Activated T-helper 2 cell treated with anti-CD3 and anti-CD28 coated beads, Interferon-gamma antibody, Interleukin-2, Interleukin-4, amounts not matched to agents 10 μg/mL and 5 μg/mL and 100 μg/mL, durations not matched to agents 14 hours and 24 hours and 36 hours (primary cell): ENCODE measurements at regions not wholly inside any gene's neighbourhood (a gene's known extent, or its start where the extent isn't known, plus 50 kb on each side); places are given as distances from the start of the nearest gene placed in this dataset.

Source experiments
- DNase-seq: peaks from one replicate; pipeline ENCODE4 v3.0.0; 2021; ENCODE audit warnings: low spot score
- H3K27ac Mint-ChIP-seq: one replicate; pipeline ENCODE4 v1.8.0; 2021; ENCODE audit warnings: mixed read lengths
- H3K27me3 Mint-ChIP-seq: one replicate; pipeline ENCODE4 v1.8.0; 2021; ENCODE audit warnings: low read depth, mixed read lengths
- H3K36me3 Mint-ChIP-seq: one replicate; pipeline ENCODE4 v1.8.0; 2021; ENCODE audit warnings: low read depth, mixed read lengths
- H3K4me1 Mint-ChIP-seq: one replicate; pipeline ENCODE4 v1.8.0; 2021; ENCODE audit warnings: low read depth, mixed read lengths
- H3K4me3 Mint-ChIP-seq: one replicate; pipeline ENCODE4 v1.8.0; 2021; ENCODE audit warnings: low read depth, mild to moderate bottlenecking, moderate library complexity, mixed read lengths
- H3K9me3 Mint-ChIP-seq: one replicate; pipeline ENCODE4 v1.8.0; 2021; ENCODE audit warnings: mixed read lengths
- intact Hi-C: fragments of 100-400 bp; cut with micrococcal nuclease; formaldehyde crosslinking; loops from one replicate; pipeline ENCODE4 v1.15.1; 2023

DNA sequence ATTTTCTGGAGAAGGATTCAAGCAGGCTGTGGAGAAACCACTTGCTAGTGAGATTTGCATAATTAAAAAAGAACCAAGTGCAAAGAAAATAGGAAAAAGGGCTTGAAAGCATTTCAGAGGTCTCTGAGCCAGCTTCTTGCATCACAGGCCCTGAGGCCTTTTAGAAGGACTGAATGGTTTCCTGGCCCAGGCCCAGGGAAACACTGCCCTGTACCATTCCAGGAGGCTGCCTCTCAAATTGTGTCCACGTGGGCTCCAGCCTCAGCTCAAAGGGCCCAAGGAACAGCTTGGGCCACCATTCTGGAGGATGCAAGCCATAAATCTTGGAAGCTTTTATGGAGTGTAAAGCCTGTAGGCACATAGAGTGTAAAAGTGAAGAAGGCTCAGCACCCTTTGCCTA is 523.3 kb upstream of the VRK2 start:
- peaks cover 9% of the 10 kb centered on the region for H3K9me3 Mint-ChIP-seq

DNA sequence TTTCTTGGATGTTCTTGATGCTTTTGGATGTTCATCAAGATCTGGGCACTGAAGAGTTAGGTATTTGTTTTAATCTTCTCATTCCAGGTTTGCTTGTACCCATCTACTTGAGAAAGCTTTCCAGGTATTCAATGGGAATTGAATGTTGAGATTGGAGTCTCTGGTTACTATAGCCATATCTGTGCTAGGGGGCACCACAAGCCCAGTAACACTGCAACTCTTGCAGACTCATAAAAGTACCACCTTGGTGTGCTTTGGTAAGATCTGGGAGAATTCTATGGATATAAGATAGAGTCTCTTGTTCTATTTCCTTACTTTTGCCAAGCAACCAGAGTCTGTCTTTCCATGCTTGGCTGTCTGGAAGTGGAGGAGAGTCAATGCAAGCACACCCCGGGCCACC is 518.9 kb upstream of the VRK2 start:
- Mint-ChIP-seq H3K27me3 (no peaks in the 10 kb centered on the region), H3K36me3 (no peaks in the 10 kb centered on the region), H3K4me3 (no peak overlapping the region), H3K4me1 (no peaks in the 10 kb centered on the region), H3K9me3 (peaks cover 9% of the 10 kb centered on the region), H3K27ac (no peak overlapping the region)
- intact Hi-C loops: no loop called here
- DNase-seq: no peak

More for the DNA sequence above, 523.3 kb upstream of the VRK2 start:
- Mint-ChIP-seq H3K27me3 (no peaks in the 10 kb centered on the region), H3K36me3 (no peaks in the 10 kb centered on the region), H3K4me3 (no peak overlapping the region), H3K4me1 (no peaks in the 10 kb centered on the region), H3K27ac (no peak overlapping the region)
- no peak for DNase-seq
- intact Hi-C loops: no loop called here

DNA sequence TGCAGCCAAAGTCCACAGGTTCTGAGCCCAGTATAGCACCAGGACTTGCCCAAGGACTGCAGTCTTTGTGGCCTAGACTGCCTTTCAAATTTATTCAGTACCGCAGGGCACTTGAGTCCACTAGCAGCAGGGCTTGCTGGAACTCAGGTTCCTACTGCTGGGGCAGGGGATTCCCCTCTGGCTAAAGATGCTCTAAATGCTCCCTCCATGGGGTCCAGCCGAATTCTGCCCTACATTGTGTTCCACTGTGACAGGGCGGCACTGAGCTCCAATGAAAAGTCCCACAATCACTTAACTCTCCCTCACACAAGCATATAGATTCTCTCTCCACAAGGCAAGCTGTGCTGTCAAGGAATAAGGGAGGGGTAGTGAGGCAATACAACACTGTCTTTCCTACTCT is 518.1 kb upstream of the VRK2 start:
- no peaks in the 10 kb centered on the region for H3K4me1 Mint-ChIP-seq
- H3K4me3 Mint-ChIP-seq: no peak overlapping the region
- H3K9me3 Mint-ChIP-seq: peaks cover 9% of the 10 kb centered on the region
- no peaks in the 10 kb centered on the region for H3K27me3 Mint-ChIP-seq
- DNase-seq: no peak
- intact Hi-C loops: no loop called here
- H3K36me3 Mint-ChIP-seq: no peaks in the 10 kb centered on the region
- no peak overlapping the region for H3K27ac Mint-ChIP-seq

DNA sequence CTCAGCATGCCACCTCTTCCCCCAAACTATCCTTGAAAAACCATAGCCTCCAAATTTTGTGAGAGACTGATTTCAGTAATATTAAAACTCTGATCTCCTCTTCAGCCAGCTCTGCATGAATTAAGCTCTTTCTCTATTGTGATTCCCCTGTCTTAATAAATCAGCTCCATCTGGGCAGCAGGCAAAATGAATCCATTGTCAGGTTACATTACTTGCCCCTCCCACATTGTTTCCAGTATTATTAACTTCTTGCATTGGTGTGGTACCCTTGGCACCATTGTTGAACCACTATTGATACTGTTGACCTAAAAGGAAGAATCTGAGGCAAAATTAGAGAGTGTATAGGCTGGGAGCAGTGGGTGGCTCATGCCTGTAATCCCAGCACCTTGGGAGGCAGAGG is 512.2 kb upstream of the VRK2 start:
- intact Hi-C loops: no loop called here
- no peaks in the 10 kb centered on the region for H3K27me3 Mint-ChIP-seq

DNA sequence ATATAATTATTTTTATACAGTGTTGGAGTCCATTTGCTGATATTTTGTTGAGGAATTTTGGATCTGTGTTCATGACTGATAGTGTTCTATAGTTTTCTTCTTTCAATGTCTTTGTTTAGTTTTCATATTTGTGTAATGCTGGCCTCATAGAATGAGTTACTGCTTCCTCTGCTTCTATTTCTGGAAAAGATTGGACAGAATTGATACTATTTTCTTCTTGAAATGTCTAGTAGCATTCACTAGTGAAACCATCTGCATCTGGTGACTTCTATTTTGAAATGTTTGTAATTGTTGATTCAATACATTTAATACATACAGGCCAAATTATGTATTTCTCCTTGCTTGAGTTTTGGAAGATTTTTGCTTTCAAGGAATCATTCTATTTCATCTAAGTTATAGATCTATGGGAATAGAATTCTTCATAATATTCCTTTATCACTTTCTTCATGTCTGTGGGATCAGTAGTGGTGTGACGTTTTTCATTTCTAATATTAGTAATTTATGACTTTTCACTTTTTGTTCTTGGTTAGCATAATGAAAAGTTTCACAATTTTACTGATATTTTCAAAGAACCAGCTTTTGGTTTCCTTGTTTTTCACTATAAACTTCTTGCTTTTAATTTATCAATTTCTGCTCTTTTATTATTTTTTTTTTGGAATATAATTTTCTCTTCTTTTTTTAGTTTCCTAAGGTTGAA is 509.9 kb upstream of the VRK2 start:
- no peak for DNase-seq
- Mint-ChIP-seq H3K4me1 (no peaks in the 10 kb centered on the region), H3K9me3 (no peaks in the 10 kb centered on the region), H3K4me3 (no peak overlapping the region), H3K27me3 (no peaks in the 10 kb centered on the region), H3K36me3 (no peaks in the 10 kb centered on the region), H3K27ac (no peak overlapping the region)
- intact Hi-C loops: no loop called here

More for the DNA sequence above, 512.2 kb upstream of the VRK2 start:
- DNase-seq: no peak
- Mint-ChIP-seq H3K4me3 (no peak overlapping the region), H3K9me3 (no peaks in the 10 kb centered on the region), H3K4me1 (no peaks in the 10 kb centered on the region), H3K27ac (no peak overlapping the region), H3K36me3 (no peaks in the 10 kb centered on the region)

DNA sequence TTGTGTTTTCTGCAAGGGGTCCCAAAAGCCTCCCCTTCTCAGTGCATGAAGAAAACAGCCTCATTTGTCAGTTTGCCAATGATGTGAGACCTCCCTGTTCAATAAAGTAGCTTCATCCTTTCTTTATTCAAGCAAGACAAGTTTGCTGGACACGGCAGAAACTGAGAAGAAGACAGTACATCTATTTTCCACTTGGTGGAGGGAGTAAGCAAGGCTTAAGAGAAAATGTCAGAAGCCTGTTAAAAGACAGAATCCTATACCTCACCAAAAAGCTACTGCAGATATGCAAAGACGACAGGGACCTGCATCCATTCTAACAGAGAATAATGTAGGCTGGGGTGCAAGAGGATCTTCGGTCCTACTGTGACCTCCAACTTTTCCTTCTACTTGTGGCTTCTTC is 506.8 kb upstream of the VRK2 start:
- no peak overlapping the region for H3K4me3 Mint-ChIP-seq
- intact Hi-C loops: no loop called here
- no peak for DNase-seq
- H3K36me3 Mint-ChIP-seq: no peaks in the 10 kb centered on the region
- H3K9me3 Mint-ChIP-seq: no peaks in the 10 kb centered on the region
- H3K27ac Mint-ChIP-seq: no peak overlapping the region
- H3K27me3 Mint-ChIP-seq: no peaks in the 10 kb centered on the region
- H3K4me1 Mint-ChIP-seq: no peaks in the 10 kb centered on the region

DNA sequence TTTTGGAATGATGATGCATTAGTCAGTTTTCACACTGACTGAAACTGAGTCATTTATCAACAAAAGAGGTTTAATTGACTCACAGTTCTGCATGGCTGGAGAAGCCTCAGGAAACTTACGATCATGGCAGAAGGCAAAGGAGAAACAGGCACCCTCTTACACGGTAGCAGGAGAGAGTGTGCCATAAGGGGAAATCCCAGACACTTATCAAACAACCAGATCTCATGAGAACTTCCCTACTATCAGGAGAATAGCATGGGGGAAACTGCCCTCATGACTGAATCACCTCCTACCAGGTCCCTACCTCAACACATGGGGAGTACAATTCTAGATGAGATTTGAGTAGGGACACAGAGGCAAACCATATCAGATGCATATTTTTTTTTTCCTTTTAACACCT is 504.5 kb upstream of the VRK2 start:
- Mint-ChIP-seq H3K27me3 (no peaks in the 10 kb centered on the region), H3K27ac (no peak overlapping the region), H3K4me1 (no peaks in the 10 kb centered on the region), H3K36me3 (no peaks in the 10 kb centered on the region), H3K4me3 (no peak overlapping the region), H3K9me3 (no peaks in the 10 kb centered on the region)
- intact Hi-C loops: no loop called here
- DNase-seq: no peak

DNA sequence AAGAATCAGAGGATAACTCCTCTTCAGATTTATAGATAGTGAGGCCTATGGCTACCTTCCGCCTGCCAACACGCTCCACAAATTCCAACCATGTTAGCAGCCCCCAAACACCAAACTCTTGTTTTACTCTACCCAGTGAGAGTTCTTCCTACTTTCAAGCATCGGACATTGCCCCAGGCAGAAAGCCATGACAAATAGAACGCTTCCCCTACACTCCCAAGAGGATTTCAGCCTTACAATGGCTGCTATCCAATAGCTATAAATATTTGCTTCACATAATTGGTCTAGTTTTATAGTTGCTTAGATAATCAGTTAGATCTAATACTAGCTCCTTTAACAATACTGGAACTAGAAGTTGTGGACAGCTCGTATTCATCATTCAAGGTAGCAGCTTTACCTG is 503.4 kb upstream of the VRK2 start:
- no peaks in the 10 kb centered on the region for H3K9me3 Mint-ChIP-seq
- H3K27ac Mint-ChIP-seq: no peak overlapping the region
- no peak for DNase-seq
- no peaks in the 10 kb centered on the region for H3K4me1 Mint-ChIP-seq
- no peaks in the 10 kb centered on the region for H3K36me3 Mint-ChIP-seq
- H3K27me3 Mint-ChIP-seq: no peaks in the 10 kb centered on the region
- H3K4me3 Mint-ChIP-seq: no peak overlapping the region
- intact Hi-C loops: no loop called here

DNA sequence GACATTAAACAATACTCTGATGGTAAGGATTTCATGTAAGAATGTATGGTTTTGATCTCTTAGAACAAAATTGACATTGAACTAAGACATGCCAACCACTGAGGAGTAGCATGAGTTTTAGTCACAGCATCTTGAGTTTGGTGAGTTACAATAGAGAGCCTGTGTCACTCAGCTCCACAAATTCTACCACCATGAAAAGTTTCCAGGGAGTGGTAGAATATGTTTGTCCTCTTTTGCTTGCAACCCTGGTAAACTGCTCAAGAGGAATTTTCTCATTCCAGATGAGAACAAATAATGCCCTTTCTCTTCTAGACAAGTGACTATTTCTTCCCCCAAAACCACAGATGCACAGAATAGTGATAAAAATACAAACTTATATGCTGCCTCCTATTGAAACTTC is 502.0 kb upstream of the VRK2 start:
- H3K4me1 Mint-ChIP-seq: no peaks in the 10 kb centered on the region
- H3K36me3 Mint-ChIP-seq: no peaks in the 10 kb centered on the region
- no peaks in the 10 kb centered on the region for H3K9me3 Mint-ChIP-seq

DNA sequence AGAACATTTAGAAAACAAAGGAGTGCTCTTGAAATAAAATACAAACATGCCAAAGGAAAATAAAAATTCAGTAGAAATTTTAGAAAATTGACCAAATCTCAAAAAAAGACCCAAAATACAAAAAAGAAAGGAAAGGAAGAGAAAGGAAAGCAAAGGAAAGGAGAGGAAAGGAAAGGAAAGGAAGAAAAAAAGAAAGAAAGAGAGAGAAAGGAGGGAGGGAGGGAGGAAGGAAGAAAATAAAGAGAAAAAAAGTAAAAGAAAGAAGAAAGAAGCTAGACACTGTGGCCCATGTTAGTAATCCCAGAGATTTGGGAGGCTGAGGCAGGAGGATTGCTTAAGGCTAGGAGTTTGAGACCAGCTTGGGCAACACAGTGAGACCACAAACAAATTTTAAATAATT is 500.1 kb upstream of the VRK2 start:
- no peaks in the 10 kb centered on the region for H3K9me3 Mint-ChIP-seq
- no peak overlapping the region for H3K4me3 Mint-ChIP-seq
- no peaks in the 10 kb centered on the region for H3K36me3 Mint-ChIP-seq
- no peak for DNase-seq
- no peaks in the 10 kb centered on the region for H3K27me3 Mint-ChIP-seq
- no peaks in the 10 kb centered on the region for H3K4me1 Mint-ChIP-seq
- intact Hi-C loops: no loop called here
- H3K27ac Mint-ChIP-seq: no peak overlapping the region

More for the DNA sequence above, 502.0 kb upstream of the VRK2 start:
- H3K27ac Mint-ChIP-seq: no peak overlapping the region
- intact Hi-C loops: no loop called here
- no peak for DNase-seq
- H3K27me3 Mint-ChIP-seq: no peaks in the 10 kb centered on the region
- no peak overlapping the region for H3K4me3 Mint-ChIP-seq

DNA sequence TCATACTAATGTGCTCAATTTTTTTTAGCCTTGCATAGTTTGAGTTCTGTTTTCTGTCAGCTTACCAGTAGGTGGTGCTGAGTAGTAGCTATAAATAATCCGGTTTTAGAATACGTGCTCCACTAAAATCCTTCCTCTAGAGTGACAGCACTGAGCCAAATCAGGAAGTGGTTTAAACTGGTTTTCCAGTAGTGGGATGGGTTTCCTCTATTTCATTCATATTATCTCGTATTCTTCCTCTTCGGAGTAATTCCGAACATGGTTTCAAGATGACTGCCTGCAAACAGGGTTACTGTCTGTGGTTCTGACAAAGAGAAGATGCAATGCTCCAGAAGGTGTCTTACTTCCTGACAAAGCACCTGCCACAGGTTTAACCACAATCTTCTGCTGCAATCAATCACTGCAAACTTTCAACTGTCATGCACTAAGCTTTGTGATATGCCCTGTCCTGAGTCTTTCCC is 496.9 kb upstream of the VRK2 start:
- Mint-ChIP-seq H3K36me3 (no peaks in the 10 kb centered on the region), H3K27ac (no peak overlapping the region), H3K4me3 (no peak overlapping the region), H3K4me1 (no peaks in the 10 kb centered on the region), H3K9me3 (no peaks in the 10 kb centered on the region), H3K27me3 (no peaks in the 10 kb centered on the region)
- intact Hi-C loops: no loop called here
- no peak for DNase-seq

DNA sequence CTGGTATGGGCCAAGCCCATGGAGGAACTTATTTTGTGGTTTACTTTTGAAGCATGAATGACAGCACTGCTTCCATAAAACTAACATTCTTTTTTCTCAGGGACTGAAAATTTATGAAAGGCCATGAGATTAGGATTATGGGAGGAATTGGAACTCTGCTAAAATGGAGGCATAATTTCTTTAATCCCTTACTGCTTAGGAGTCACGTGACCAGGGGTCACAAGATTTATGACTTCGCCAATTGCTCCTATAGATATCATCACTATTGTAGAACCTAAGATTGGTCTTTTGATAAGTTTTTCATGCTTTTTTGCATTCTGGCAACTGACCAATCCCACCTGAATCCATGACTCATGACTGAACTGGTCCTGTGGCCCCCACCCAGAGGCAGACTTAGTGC is 495.7 kb upstream of the VRK2 start:
- no peak overlapping the region for H3K4me3 Mint-ChIP-seq
- intact Hi-C loops: no loop called here
- H3K36me3 Mint-ChIP-seq: no peaks in the 10 kb centered on the region
- no peak for DNase-seq
- peaks cover 10% of the 10 kb centered on the region for H3K9me3 Mint-ChIP-seq
- no peak overlapping the region for H3K27ac Mint-ChIP-seq
- no peaks in the 10 kb centered on the region for H3K27me3 Mint-ChIP-seq
- H3K4me1 Mint-ChIP-seq: no peaks in the 10 kb centered on the region

DNA sequence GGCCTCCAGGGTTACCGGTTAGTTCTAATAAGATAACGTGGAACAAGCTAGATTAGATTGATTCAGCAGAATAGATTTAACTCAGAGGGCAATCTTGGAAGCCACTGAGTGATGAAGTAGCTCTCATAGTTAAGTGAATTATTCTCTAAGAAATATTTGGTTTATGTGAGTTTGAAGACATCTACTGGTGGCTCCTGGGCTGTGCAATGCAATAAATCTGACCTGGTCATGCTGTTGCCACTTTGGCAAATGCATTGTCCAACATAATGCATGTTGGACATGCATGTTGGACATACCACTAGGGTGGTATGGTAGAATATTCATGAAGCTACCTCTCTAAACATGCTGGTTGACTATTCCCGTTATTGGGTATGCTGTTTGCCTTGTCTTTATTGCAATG is 493.7 kb upstream of the VRK2 start:
- Mint-ChIP-seq H3K4me3 (no peak overlapping the region), H3K4me1 (no peaks in the 10 kb centered on the region), H3K27ac (no peak overlapping the region), H3K9me3 (peaks cover 11% of the 10 kb centered on the region), H3K36me3 (no peaks in the 10 kb centered on the region), H3K27me3 (no peaks in the 10 kb centered on the region)
- DNase-seq: no peak
- intact Hi-C loops: no loop called here

DNA sequence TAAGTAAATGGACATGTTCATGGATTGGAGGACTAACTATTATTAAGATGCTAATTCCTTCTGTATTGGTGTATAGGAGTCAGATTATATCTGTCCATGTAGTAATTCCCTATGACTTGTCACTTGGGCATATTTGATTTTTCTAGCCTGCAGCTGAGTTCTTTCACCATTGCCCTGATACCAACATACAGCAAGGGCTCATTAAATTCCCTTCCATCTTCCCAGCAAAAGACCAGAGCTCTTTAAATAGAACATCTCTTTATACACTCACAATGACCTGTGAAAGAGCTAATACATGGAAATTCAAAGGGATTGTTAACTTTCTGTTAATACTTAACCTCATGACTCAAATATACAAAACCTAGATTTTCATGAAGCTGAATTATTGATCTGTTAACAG is 492.3 kb upstream of the VRK2 start:
- Mint-ChIP-seq H3K4me3 (no peak overlapping the region), H3K9me3 (peaks cover 14% of the 10 kb centered on the region), H3K36me3 (no peaks in the 10 kb centered on the region), H3K27me3 (no peaks in the 10 kb centered on the region), H3K27ac (no peak overlapping the region), H3K4me1 (no peaks in the 10 kb centered on the region)
- intact Hi-C loops: no loop called here
- DNase-seq: no peak
